GM18870 (cell line): ENCODE measurements at regions not wholly inside any gene's neighbourhood (a gene's known extent, or its start where the extent isn't known, plus 50 kb on each side); places are given as distances from the start of the nearest gene placed in this dataset.
A peak's percentile ranks its signal among the peaks of the same experiment; 100 is the strongest.
"Not testable (repeated sequence)": the region's sequence is repeated elsewhere in the genome, so short reads cannot be mapped to it uniquely, and the experiment has no call there.

Experiments
- ATAC-seq: cut with Tn5 transposase; IDR thresholded peaks from one replicate; pipeline ENCODE4 v1.9.1; 2021; ENCODE audit warnings: moderate library complexity; ENCODE audit not compliant: unreplicated experiment

GRCh38 chr2:75432761-75433361 is 127.9 kb downstream of the EVA1A start:
- peak; percentile 80 for ATAC-seq

GRCh38 chr2:75431763-75432162 is 129.0 kb downstream of the EVA1A start:
- peak; percentile 68 for ATAC-seq

GRCh38 chr2:75431276-75431675 is 129.5 kb downstream of the EVA1A start:
- ATAC-seq: no peak

GRCh38 chr2:75430449-75430848 is 130.3 kb downstream of the EVA1A start:
- not testable (repeated sequence) for ATAC-seq

- no peak for ATAC-seq
Observed at GRCh38 chr2:75428646-75429443, 131.9 kb downstream of the EVA1A start.

GRCh38 chr2:75428060-75428459 is 132.7 kb downstream of the EVA1A start:
- no peak for ATAC-seq

GRCh38 chr2:75424936-75425619 is 135.7 kb downstream of the EVA1A start:
- ATAC-seq: no peak

- no peak for ATAC-seq
Observed at GRCh38 chr2:75421986-75422385, 138.8 kb downstream of the EVA1A start.

GRCh38 chr2:75416420-75417342 is 144.1 kb downstream of the EVA1A start:
- ATAC-seq: peak; percentile 65

GRCh38 chr2:75415731-75416130 is 145.0 kb downstream of the EVA1A start:
- no peak for ATAC-seq

GRCh38 chr2:75415111-75415626 is 145.6 kb downstream of the EVA1A start:
- no peak for ATAC-seq

- no peak for ATAC-seq
Observed at GRCh38 chr2:75411574-75411973, 149.2 kb downstream of the EVA1A start.

- no peak for ATAC-seq
Observed at GRCh38 chr2:75410702-75411101, 150.0 kb downstream of the EVA1A start.

GRCh38 chr2:75408771-75409170 is 152.0 kb downstream of the EVA1A start:
- ATAC-seq: no peak

GRCh38 chr2:75407038-75407530 is 153.7 kb downstream of the EVA1A start:
- no peak for ATAC-seq

GRCh38 chr2:75406131-75406581 is 154.6 kb downstream of the EVA1A start:
- no peak for ATAC-seq

GRCh38 chr2:75405000-75405399 is 155.7 kb downstream of the EVA1A start:
- ATAC-seq: no peak

GRCh38 chr2:75403991-75404428 is 156.7 kb downstream of the EVA1A start:
- ATAC-seq: peak; percentile 84

- no peak for ATAC-seq
Observed at GRCh38 chr2:75396314-75396713, 164.4 kb downstream of the EVA1A start.

GRCh38 chr2:75394764-75395163 is 166.0 kb downstream of the EVA1A start:
- not testable (repeated sequence) for ATAC-seq
